ENCODE measurements at regions not wholly inside any gene's neighbourhood (a gene's known extent, or its start where the extent isn't known, plus 50 kb on each side); places are given as distances from the start of the nearest gene placed in this dataset.

GRCh38 chr16:73846356-73846755, 450.3 kb upstream of the PSMD7 start:
- Histone ChIP-seq H3K9me3 (replicated peaks; ENCODE audit: low read length) (no peaks in the 10 kb centered on the region), H3K27me3 (ENCODE audit: control insufficient read depth, insufficient read depth, low read length) (no peaks in the 10 kb centered on the region), H3K4me3 (ENCODE audit: low read length) (no peak overlapping the region), H3K4me2 (ENCODE audit: low read length) (no peak overlapping the region), H3K4me1 (ENCODE audit: control insufficient read depth, insufficient read depth, low read length) (no peaks in the 10 kb centered on the region), H3K36me3 (ENCODE audit: insufficient read depth, low read length) (no peaks in the 10 kb centered on the region), H3K9ac (ENCODE audit: low read depth, low read length) (no peak overlapping the region)

GRCh38 chr16:73846007-73846330, 450.6 kb upstream of the PSMD7 start:
- Histone ChIP-seq H3K4me3 (ENCODE audit: low read length) (no peak overlapping the region), H3K9me3 (replicated peaks; ENCODE audit: low read length) (no peaks in the 10 kb centered on the region), H3K36me3 (ENCODE audit: insufficient read depth, low read length) (no peaks in the 10 kb centered on the region), H3K27me3 (ENCODE audit: control insufficient read depth, insufficient read depth, low read length) (no peaks in the 10 kb centered on the region), H3K4me2 (ENCODE audit: low read length) (no peak overlapping the region), H3K4me1 (ENCODE audit: control insufficient read depth, insufficient read depth, low read length) (no peaks in the 10 kb centered on the region), H3K9ac (ENCODE audit: low read depth, low read length) (no peak overlapping the region)

GRCh38 chr16:73845238-73846006, 451.2 kb upstream of the PSMD7 start:
- Histone ChIP-seq H3K4me1 (ENCODE audit: control insufficient read depth, insufficient read depth, low read length) (no peaks in the 10 kb centered on the region), H3K9ac (ENCODE audit: low read depth, low read length) (no peak overlapping the region), H3K4me2 (ENCODE audit: low read length) (no peak overlapping the region), H3K27me3 (ENCODE audit: control insufficient read depth, insufficient read depth, low read length) (no peaks in the 10 kb centered on the region), H3K9me3 (replicated peaks; ENCODE audit: low read length) (no peaks in the 10 kb centered on the region), H3K4me3 (ENCODE audit: low read length) (no peak overlapping the region), H3K36me3 (ENCODE audit: insufficient read depth, low read length) (no peaks in the 10 kb centered on the region)

GRCh38 chr16:73840728-73841127, 455.9 kb upstream of the PSMD7 start:
- Histone ChIP-seq H3K9ac (ENCODE audit: low read depth, low read length) (no peak overlapping the region), H3K4me3 (ENCODE audit: low read length) (no peak overlapping the region), H3K9me3 (replicated peaks; ENCODE audit: low read length) (no peaks in the 10 kb centered on the region), H3K4me2 (ENCODE audit: low read length) (no peak overlapping the region), H3K36me3 (ENCODE audit: insufficient read depth, low read length) (no peaks in the 10 kb centered on the region), H3K27me3 (ENCODE audit: control insufficient read depth, insufficient read depth, low read length) (no peaks in the 10 kb centered on the region), H3K4me1 (ENCODE audit: control insufficient read depth, insufficient read depth, low read length) (no peaks in the 10 kb centered on the region)

- no peaks in the 10 kb centered on the region for H3K9me3 ChIP-seq (replicated peaks; ENCODE audit: low read length)
Observed at GRCh38 chr16:73831220-73831619, 465.4 kb upstream of the PSMD7 start.

GRCh38 chr16:73823205-73823849, 473.3 kb upstream of the PSMD7 start:
- peaks cover 3% of the 10 kb centered on the region for H3K27me3 ChIP-seq (ENCODE audit: control insufficient read depth, insufficient read depth, low read length)
- no peak overlapping the region for H3K4me2 ChIP-seq (ENCODE audit: low read length)
- no peak overlapping the region for H3K9ac ChIP-seq (ENCODE audit: low read depth, low read length)
- no peaks in the 10 kb centered on the region for H3K4me1 ChIP-seq (ENCODE audit: control insufficient read depth, insufficient read depth, low read length)
- no peaks in the 10 kb centered on the region for H3K9me3 ChIP-seq (replicated peaks; ENCODE audit: low read length)
- no peak overlapping the region for H3K4me3 ChIP-seq (ENCODE audit: low read length)
- H3K36me3 ChIP-seq (ENCODE audit: insufficient read depth, low read length) = no peaks in the 10 kb centered on the region

More at GRCh38 chr16:73831220-73831619, 465.4 kb upstream of the PSMD7 start:
- H3K4me1 ChIP-seq (ENCODE audit: control insufficient read depth, insufficient read depth, low read length) = no peaks in the 10 kb centered on the region
- no peak overlapping the region for H3K4me2 ChIP-seq (ENCODE audit: low read length)
- H3K36me3 ChIP-seq (ENCODE audit: insufficient read depth, low read length) = no peaks in the 10 kb centered on the region
- H3K27me3 ChIP-seq (ENCODE audit: control insufficient read depth, insufficient read depth, low read length) = no peaks in the 10 kb centered on the region
- H3K4me3 ChIP-seq (ENCODE audit: low read length) = no peak overlapping the region
- no peak overlapping the region for H3K9ac ChIP-seq (ENCODE audit: low read depth, low read length)

GRCh38 chr16:73817526-73818324, 478.9 kb upstream of the PSMD7 start:
- Histone ChIP-seq H3K36me3 (ENCODE audit: insufficient read depth, low read length) (no peaks in the 10 kb centered on the region), H3K9me3 (replicated peaks; ENCODE audit: low read length) (no peaks in the 10 kb centered on the region), H3K9ac (ENCODE audit: low read depth, low read length) (no peak overlapping the region), H3K4me3 (ENCODE audit: low read length) (no peak overlapping the region), H3K4me2 (ENCODE audit: low read length) (no peak overlapping the region), H3K4me1 (ENCODE audit: control insufficient read depth, insufficient read depth, low read length) (no peaks in the 10 kb centered on the region), H3K27me3 (ENCODE audit: control insufficient read depth, insufficient read depth, low read length) (peaks cover 3% of the 10 kb centered on the region)

- no peak overlapping the region for H3K9ac ChIP-seq (ENCODE audit: low read depth, low read length)
- no peaks in the 10 kb centered on the region for H3K36me3 ChIP-seq (ENCODE audit: insufficient read depth, low read length)
- H3K9me3 ChIP-seq (replicated peaks; ENCODE audit: low read length) = no peaks in the 10 kb centered on the region
- no peak overlapping the region for H3K4me3 ChIP-seq (ENCODE audit: low read length)
- H3K4me2 ChIP-seq (ENCODE audit: low read length) = no peak overlapping the region
- no peaks in the 10 kb centered on the region for H3K4me1 ChIP-seq (ENCODE audit: control insufficient read depth, insufficient read depth, low read length)
- H3K27me3 ChIP-seq (ENCODE audit: control insufficient read depth, insufficient read depth, low read length) = peaks cover 4% of the 10 kb centered on the region
Observed at GRCh38 chr16:73813527-73813926, 483.1 kb upstream of the PSMD7 start.

GRCh38 chr16:73804456-73804855, 492.2 kb upstream of the PSMD7 start:
- no peaks in the 10 kb centered on the region for H3K27me3 ChIP-seq (ENCODE audit: control insufficient read depth, insufficient read depth, low read length)

GRCh38 chr16:73798471-73798870, 498.1 kb upstream of the PSMD7 start:
- peaks cover 21% of the 10 kb centered on the region for H3K27me3 ChIP-seq (ENCODE audit: control insufficient read depth, insufficient read depth, low read length)
- no peaks in the 10 kb centered on the region for H3K4me1 ChIP-seq (ENCODE audit: control insufficient read depth, insufficient read depth, low read length)
- H3K36me3 ChIP-seq (ENCODE audit: insufficient read depth, low read length) = no peaks in the 10 kb centered on the region
- H3K4me3 ChIP-seq (ENCODE audit: low read length) = no peak overlapping the region
- no peak overlapping the region for H3K9ac ChIP-seq (ENCODE audit: low read depth, low read length)
- no peak overlapping the region for H3K4me2 ChIP-seq (ENCODE audit: low read length)
- no peaks in the 10 kb centered on the region for H3K9me3 ChIP-seq (replicated peaks; ENCODE audit: low read length)

More at GRCh38 chr16:73804456-73804855, 492.2 kb upstream of the PSMD7 start:
- Histone ChIP-seq H3K9me3 (replicated peaks; ENCODE audit: low read length) (no peaks in the 10 kb centered on the region), H3K4me1 (ENCODE audit: control insufficient read depth, insufficient read depth, low read length) (no peaks in the 10 kb centered on the region), H3K36me3 (ENCODE audit: insufficient read depth, low read length) (no peaks in the 10 kb centered on the region), H3K4me2 (ENCODE audit: low read length) (no peak overlapping the region), H3K9ac (ENCODE audit: low read depth, low read length) (no peak overlapping the region), H3K4me3 (ENCODE audit: low read length) (no peak overlapping the region)

GRCh38 chr16:73797115-73797514, 499.5 kb upstream of the PSMD7 start:
- H3K9ac ChIP-seq (ENCODE audit: low read depth, low read length) = no peak overlapping the region
- no peaks in the 10 kb centered on the region for H3K9me3 ChIP-seq (replicated peaks; ENCODE audit: low read length)
- no peaks in the 10 kb centered on the region for H3K36me3 ChIP-seq (ENCODE audit: insufficient read depth, low read length)
- no peaks in the 10 kb centered on the region for H3K4me1 ChIP-seq (ENCODE audit: control insufficient read depth, insufficient read depth, low read length)
- H3K4me3 ChIP-seq (ENCODE audit: low read length) = no peak overlapping the region
- no peak overlapping the region for H3K4me2 ChIP-seq (ENCODE audit: low read length)
- peaks cover 33% of the 10 kb centered on the region for H3K27me3 ChIP-seq (ENCODE audit: control insufficient read depth, insufficient read depth, low read length)
